Activated CD4-positive, alpha-beta T cell treated with anti-CD3 and anti-CD28 coated beads, Interleukin-2, amount 50 U/mL, for 1 hour (primary cell): ENCODE measurements at regions not wholly inside any gene's neighbourhood (a gene's known extent, or its start where the extent isn't known, plus 50 kb on each side); places are given as distances from the start of the nearest gene placed in this dataset.
"Not testable (repeated sequence)": the region's sequence is repeated elsewhere in the genome, so short reads cannot be mapped to it uniquely, and the experiment has no call there.

Source experiments
- DNase-seq: peaks from one replicate; pipeline ENCODE4 v3.0.0-alpha.2; 2020

- no peak for DNase-seq
Observed at GRCh38 chr3:22401499-22401898, 650.5 kb upstream of the ZNF385D start.

GRCh38 chr3:22414239-22414638 lies 663.2 kb upstream of the ZNF385D start:
- no peak for DNase-seq

- not testable (repeated sequence) for DNase-seq
Observed at GRCh38 chr3:22416838-22417446, 665.9 kb upstream of the ZNF385D start.

- DNase-seq, result no peak
Observed at GRCh38 chr3:22419261-22419660, 668.3 kb upstream of the ZNF385D start.

- no peak for DNase-seq
Observed at GRCh38 chr3:22421589-22421988, 670.6 kb upstream of the ZNF385D start.

- no peak for DNase-seq
Observed at GRCh38 chr3:22431334-22431733, 680.3 kb upstream of the ZNF385D start.

- DNase-seq, result no peak
Observed at GRCh38 chr3:22439626-22440025, 688.6 kb upstream of the ZNF385D start.

GRCh38 chr3:22441711-22442110 lies 690.7 kb upstream of the ZNF385D start:
- DNase-seq, result no peak

GRCh38 chr3:22443571-22444233 lies 692.7 kb upstream of the ZNF385D start:
- DNase-seq, result no peak

- not testable (repeated sequence) for DNase-seq
Observed at GRCh38 chr3:22445336-22445735, 694.3 kb upstream of the ZNF385D start.

- no peak for DNase-seq
Observed at GRCh38 chr3:22450786-22451400, 699.9 kb upstream of the ZNF385D start.

- no peak for DNase-seq
Observed at GRCh38 chr3:22451501-22451900, 700.5 kb upstream of the ZNF385D start.

GRCh38 chr3:22453906-22454535 lies 703.0 kb upstream of the ZNF385D start:
- no peak for DNase-seq

- DNase-seq, result no peak
Observed at GRCh38 chr3:22469995-22470394, 719.0 kb upstream of the ZNF385D start.

GRCh38 chr3:22471557-22471956 lies 720.5 kb upstream of the ZNF385D start:
- no peak for DNase-seq

- DNase-seq, result no peak
Observed at GRCh38 chr3:22474706-22475445, 723.9 kb upstream of the ZNF385D start.

- no peak for DNase-seq
Observed at GRCh38 chr3:22475665-22476240, 724.7 kb upstream of the ZNF385D start.

- no peak for DNase-seq
Observed at GRCh38 chr3:22476976-22477375, 726.0 kb upstream of the ZNF385D start.

GRCh38 chr3:22485954-22486353 lies 717.2 kb upstream of the UBE2E2 start:
- no peak for DNase-seq

GRCh38 chr3:22490747-22491146 lies 712.4 kb upstream of the UBE2E2 start:
- DNase-seq, result no peak

- no peak for DNase-seq
Observed at GRCh38 chr3:22491344-22491743, 711.8 kb upstream of the UBE2E2 start.

- DNase-seq, result no peak
Observed at GRCh38 chr3:22492342-22492741, 710.8 kb upstream of the UBE2E2 start.

GRCh38 chr3:22495241-22495640 lies 707.9 kb upstream of the UBE2E2 start:
- no peak for DNase-seq
